Stimulated activated CD4-positive, alpha-beta T cell treated with anti-CD3 and anti-CD28 coated beads, Interleukin-4, amount 100 ng/mL, for 1 hour (primary cell): ENCODE measurements at regions not wholly inside any gene's neighbourhood (a gene's known extent, or its start where the extent isn't known, plus 50 kb on each side); places are given as distances from the start of the nearest gene placed in this dataset.

Experiments used
- DNase-seq: peaks from one replicate; pipeline ENCODE4 v3.0.0-alpha.2; 2020

DNA sequence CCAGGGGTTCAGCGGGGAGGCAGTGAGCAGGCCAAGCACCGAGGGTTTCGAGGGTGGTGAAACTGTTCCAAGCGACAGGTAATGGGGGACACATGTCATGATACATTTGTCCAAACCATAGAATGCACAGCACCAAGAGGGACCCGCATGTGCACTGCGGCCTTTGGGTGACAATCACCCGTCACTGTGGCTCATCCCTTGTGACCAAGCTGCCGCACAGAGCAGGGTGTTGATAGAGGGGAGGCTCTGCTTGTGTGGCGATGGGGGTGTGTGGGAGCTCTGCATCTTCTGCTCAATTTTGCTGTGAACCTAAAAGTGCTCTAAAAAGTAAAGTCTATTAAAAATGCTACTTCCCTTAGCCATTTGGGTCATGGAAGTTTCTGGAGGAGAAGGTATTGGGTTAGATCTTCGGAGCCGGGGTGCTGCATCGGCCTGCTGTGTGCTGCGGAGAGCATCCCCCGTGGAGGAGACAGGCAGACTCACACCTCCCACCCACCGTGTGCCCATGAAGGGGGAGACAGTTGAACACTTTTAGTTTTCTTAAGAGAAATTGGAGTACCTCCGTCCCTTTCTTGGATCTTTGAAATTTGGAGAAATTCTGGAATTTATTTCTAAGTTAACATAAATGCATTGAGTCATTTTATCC lies 280.4 kb upstream of the IRX2 start:
- no peak for DNase-seq

DNA sequence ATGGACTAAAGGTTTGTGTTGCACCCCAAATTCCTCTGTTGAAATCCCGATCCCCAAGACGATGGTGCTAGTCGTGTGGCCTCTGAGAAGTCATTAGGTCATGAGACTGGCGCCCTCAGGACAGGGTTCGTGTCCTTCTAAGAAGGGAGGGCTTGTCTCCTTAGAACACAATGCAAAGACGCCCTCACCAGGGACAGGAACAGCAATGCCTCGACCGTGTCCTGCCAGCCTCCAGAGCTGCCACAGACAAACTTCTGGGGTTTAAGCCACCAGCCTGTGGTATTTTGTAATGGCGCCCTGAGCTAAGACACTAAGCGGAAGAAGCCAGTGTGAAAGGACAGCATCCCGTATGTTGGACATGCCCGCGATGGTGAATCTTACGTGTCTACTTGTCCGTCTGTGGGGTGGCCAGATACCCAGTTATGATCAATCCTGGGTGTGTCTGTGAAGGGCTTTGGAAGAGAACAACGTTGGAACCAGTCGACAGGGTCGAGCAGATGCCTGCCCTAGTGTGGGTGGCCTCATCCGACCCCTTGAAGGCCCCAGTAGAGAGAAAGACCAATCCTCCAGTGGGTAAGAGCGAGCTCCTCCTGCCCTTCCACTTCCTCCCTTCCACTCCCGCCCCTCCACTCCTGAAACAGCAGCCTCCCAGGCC lies 279.2 kb upstream of the IRX2 start:
- no peak for DNase-seq

DNA sequence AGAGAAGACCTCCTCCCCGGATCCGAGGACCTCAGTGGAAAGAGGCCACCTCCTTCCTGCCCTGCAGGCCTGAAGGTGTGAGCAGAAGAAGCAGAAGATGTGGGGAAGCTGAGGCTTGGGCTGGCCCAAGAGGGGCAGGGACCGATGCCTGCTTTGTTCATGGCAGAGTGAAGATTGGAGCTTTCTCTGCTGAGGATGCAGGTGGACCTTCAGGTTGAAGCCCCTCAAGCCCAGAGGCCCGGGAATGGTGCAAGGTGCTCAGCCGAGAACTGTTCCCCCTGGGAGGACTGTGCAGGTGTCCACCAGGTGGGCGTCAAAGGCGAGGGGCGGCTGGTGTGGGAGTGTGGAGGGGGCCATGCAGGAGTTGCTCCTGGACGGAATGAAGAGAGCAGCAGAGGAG lies 277.9 kb upstream of the IRX2 start:
- DNase-seq, result no peak

DNA sequence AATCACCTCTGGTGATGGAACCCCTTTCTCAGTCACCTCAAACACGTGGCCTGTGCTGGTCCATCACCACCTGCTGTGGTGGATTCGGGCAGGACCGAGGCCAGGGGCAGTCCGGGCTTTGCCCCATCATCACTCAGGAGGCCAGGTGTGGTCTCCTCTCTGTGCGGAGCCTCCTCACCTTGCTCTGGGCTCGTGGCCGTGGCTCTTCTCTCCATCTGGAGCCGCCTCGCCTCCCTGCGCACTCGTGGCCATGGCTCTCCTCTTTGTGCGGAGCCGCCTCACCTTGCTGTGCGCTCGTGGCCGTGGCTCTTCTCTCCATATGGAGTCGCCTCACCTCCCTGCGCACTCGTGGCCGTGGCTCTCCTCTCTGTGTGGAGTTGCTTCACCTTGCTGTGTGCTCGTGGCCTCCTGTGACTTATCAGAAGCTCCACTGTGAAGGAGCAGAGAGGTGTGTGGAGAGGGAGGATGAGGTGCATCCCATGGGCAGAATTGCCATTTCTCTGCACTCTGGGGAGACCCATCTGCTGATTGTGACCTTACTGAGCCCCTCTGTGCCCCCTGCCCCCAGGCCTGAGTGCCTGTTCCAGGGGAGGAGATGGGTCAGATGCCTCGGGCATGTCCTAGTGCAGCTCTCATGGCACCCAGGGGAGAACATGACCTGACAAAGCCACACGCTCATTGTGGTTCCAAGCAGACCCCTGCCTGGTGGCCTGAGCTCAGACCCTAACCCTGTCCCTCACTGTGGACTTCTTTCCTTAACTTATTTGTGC lies 276.6 kb upstream of the IRX2 start:
- DNase-seq, result no peak

- no peak for DNase-seq
Observed at GRCh38 chr5:3027185-3027865, 275.8 kb upstream of the IRX2 start.

DNA sequence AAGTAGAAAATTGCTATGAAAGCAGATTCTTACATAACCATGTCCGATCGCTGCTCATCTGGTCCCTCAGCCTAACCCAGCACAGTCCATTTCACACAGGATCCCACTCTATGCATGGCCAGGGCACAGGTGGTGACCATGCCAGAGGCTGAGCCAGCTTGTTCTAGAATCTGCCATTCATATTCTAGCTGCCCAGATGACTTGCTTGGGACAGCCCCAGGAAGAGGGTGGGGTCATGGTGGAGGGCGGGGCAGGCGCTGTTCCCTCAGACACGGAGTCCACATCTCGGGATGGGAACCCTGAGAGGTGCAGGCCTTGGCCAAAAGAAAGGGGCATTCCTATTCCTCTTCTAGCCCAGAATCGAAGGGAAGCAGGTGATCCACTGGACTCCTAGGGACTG lies 275.2 kb upstream of the IRX2 start:
- no peak for DNase-seq

DNA sequence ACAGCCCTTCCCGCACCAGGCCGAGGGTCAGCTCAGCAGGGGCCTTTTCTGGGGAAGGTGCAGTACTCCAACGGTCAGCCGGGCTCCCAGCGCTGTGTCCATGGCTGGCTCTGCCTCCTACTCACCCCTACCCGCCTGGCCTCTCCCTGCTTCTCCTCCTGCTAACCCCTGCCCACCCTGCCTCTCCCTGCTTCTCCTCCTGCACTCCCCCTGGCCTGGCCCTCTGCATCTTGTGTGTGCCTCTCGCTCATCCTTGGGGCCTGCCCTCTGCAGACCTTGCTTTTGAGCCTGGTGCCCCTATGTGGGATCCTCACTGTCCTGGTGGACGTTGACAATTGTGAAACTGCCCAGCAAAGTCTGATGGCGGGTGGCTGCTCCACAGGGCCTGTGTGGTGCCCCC lies 274.6 kb upstream of the IRX2 start:
- DNase-seq, result no peak

- DNase-seq, result no peak
Observed at GRCh38 chr5:3025392-3025791, 273.9 kb upstream of the IRX2 start.

DNA sequence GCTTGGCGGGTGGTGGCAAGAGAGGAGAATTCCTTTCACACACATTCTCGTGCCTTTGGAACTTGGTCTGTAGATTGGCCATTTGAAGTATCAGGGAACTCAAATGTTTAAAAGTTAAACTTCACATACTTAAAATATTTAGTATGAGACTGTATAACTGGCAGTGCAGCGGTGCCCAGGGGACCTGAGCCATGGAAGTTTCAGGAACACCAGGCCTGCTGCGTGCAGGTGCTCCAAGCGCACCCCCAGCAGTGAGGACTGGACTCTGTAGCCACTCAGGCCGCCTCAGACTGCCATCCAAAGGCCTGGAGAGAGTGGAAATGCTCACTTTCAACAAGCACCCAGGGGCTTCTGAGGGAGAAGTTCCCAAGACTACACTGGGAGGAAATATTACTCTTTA lies 273.5 kb upstream of the IRX2 start:
- DNase-seq, result no peak

- no peak for DNase-seq
Observed at GRCh38 chr5:3024554-3024953, 273.1 kb upstream of the IRX2 start.

DNA sequence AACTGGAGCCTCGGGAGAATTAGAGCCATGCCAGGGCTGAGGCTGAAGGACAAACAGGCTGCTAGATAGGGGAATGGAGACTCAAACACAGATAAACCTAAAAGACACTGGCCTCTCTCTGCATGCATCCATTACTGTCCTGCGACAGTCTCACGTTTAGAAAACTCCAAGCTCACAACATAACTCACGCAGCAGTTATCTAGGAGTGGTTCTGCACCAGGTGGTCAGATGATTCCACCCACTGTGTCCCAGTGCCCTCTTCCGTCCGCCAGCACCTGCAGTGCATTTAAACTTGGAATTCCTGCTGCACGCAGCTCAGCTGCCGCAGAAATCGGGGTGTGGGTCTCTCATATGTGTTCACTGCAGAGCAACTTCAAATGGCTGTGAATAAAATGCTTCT lies 272.6 kb upstream of the IRX2 start:
- DNase-seq, result no peak

DNA sequence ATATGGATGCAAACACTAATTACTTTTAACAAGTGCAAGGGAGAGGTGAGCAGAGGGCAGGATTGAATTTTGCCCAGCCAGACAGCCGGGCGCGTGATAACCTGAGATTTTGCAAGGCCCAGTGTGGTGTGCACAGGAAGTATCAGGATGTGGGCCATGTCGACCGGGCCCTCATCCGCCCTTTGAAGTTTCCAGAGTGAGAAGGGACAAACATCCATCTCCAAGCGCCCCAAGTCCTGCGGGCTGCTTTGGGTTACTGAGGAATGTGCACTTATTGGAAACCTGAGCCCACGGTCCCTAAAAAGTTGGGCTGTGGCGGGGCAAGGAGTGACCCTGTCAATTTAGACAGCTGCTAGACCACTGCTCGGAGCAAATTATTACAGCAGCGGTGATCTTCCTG lies 272.2 kb upstream of the IRX2 start:
- DNase-seq, result no peak

GRCh38 chr5:3022665-3023064 lies 271.2 kb upstream of the IRX2 start:
- no peak for DNase-seq

- no peak for DNase-seq
Observed at GRCh38 chr5:3020426-3020825, 268.9 kb upstream of the IRX2 start.

- DNase-seq, result no peak
Observed at GRCh38 chr5:3019045-3019444, 267.6 kb upstream of the IRX2 start.

GRCh38 chr5:3011764-3012017 lies 260.2 kb upstream of the IRX2 start:
- DNase-seq, result no peak

- DNase-seq, result no peak
Observed at GRCh38 chr5:3010953-3011763, 259.7 kb upstream of the IRX2 start.

DNA sequence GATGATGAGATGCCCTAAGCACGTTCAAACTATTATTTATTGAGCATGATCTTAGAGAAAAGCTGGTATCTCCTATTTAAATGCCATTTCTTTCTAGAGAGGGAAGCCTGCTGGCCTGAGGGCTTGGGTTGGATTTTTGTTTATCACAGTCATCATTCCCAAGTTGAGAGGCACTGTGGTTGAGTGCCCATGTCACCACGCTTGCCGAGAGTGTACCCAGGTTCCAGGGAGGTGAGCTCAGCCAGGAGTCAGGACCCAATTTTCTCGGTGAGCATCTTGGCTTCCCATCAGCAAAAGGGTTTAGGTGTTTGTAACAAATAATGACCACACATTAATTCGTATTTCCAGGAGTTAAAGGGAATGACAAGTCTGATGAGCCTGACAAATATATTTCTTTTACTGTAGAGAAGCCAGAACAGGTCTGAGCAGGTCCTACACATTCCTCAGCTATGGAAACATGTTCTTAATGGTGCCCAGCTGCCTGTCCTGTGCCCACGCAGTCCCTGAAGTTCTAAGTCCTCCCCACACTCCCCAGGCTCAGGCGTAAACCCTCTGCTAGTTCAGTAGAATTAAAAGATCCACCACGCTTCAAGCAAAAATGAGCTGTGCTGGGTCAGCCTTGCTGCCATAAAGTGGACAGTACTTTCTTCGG lies 258.9 kb upstream of the IRX2 start:
- no peak for DNase-seq

DNA sequence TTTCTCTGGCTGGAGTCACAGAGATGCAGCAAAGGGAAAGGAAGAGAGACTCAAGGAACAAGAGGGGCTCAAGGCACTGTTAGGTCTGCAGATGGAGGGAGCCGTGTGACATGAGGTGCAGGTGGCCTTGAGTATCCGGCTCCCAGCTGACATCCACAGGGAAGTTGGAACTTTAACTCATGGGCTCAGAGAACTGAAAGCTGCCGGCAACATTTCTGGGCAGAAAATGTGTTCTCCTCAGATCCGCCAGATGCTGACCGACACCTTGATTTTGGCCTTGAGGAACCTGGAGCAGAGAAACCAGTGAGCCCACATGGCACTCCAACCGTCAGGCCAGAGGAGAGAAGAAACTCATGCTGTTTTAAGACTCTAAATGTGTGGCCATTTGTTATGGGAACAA lies 258.1 kb upstream of the IRX2 start:
- no peak for DNase-seq

GRCh38 chr5:3007577-3007976 lies 256.1 kb upstream of the IRX2 start:
- DNase-seq, result no peak

GRCh38 chr5:3006961-3007551 lies 255.6 kb upstream of the IRX2 start:
- DNase-seq, result no peak

GRCh38 chr5:3006526-3006925 lies 255.0 kb upstream of the IRX2 start:
- DNase-seq, result no peak
